Stimulated activated CD8-positive, alpha-beta memory T cell treated with anti-CD3 and anti-CD28 coated beads, Interleukin-4, amount 100 ng/mL, for 48 hours (primary cell): ENCODE measurements at regions not wholly inside any gene's neighbourhood (a gene's known extent, or its start where the extent isn't known, plus 50 kb on each side); places are given as distances from the start of the nearest gene placed in this dataset.
"Not testable (repeated sequence)": the region's sequence is repeated elsewhere in the genome, so short reads cannot be mapped to it uniquely, and the experiment has no call there.

Source experiments
- DNase-seq: peaks from one replicate; pipeline ENCODE4 v3.0.0-alpha.2; 2020

DNA sequence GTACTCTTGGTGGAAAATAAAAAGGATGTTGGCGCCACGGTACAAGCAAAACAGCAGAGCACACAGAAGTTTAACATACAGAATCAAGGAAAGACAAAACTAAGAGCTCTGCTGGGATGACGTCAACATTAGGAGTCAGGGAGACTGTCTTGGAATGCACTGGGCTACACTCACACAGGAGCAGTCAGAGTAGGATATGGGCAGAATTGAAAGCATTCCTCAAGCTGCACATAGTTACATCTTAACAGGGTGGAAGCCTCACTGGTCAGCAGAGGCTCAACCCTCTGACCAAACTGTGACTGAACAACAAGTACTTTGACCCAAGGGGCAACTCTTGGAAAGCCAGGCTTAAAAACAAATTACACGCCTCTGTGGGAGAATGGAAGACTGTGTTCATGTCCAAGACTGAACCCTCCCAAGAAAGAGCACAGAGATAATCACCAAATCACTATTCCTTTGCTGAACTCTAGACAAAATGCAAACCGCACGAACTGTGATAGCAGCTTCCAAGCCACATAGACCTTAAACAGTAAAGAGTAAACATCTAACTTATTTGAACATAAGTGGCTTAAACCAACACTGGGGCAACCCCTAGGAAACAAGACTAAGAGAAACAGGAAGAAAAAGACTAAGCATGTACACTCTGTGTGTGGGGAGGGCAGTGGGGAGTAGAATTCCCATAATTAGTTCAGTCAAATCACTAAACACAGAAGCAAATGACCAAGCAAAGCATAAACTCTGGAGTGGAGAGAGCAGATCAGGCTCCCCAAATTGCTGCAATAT lies 772.7 kb downstream of the PRELID2 start:
- DNase-seq = no peak

DNA sequence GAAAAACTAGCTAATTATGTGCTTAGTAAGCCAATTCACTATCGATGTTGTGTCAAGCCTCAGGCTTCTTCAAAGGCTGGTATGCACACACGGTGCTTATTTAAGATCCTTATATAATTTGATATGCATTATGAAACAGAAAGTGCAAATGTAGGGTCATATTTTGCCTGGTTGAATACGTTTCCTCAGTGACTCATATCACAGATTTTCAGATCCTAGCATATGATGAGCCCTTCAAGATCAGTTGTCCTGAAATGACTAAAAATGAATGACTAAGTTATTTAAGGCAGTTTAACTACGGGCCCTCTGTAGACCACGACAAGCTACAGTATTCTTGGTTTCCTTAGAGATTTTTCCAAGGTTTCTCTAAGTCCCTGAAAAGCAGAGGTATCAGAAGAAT lies 778.3 kb downstream of the PRELID2 start:
- DNase-seq = no peak

DNA sequence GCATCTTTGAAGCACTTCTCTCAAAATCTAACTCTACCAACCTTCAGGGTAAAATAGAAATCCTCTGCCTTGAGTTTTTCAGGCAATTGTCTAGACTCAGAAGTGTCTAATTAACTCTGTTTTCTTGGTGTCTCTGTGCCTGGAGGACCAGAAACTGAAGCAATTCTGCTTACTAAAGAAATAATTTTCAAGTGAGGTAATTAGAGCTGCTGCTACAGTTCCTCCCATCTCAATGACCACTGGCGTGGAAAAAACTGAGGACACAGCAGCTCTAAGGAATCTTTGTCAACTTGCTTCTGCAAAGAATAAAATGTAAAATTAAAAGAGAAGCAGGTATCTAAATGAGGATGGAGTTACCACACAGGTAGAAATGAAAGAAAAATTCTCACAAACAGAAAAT lies 785.0 kb downstream of the PRELID2 start:
- DNase-seq = no peak

DNA sequence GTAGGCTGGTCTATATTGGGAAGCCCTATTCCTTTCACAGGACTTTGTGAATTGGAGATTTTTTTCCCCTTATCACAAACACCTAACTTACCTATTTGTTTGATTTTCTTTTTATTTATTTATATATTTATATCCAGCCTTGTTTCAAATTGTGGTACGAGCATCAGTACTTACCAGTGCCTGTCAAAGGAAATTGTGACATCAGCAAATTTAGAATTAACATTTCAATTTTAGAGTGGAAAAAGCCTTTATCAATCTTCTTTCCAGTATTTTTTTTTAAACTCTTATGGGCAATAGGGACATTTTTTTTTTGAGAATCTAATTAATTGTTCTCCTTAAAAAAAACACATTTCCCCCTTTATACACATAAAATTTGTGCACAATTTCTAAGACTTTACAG lies 790.2 kb downstream of the PRELID2 start:
- no peak for DNase-seq

DNA sequence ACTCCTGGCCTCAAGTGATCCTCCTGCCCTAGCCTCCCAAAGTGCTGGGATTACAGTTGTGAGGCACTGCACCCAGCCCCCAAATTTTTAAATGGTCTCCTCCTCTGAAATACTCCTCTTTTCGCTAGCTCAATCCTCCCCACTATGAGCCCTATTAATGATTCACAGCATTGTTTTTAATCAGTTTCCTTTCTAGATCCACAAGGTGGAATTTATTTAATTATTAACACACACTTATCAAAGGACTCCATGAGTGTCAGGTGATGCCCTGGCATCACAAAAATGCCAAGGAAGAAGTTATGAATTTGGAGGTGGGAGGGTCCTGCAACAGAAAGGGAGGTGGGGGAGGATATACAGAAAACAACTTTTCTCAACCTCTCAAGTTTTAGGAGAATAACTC lies 806.5 kb downstream of the PRELID2 start:
- no peak for DNase-seq

DNA sequence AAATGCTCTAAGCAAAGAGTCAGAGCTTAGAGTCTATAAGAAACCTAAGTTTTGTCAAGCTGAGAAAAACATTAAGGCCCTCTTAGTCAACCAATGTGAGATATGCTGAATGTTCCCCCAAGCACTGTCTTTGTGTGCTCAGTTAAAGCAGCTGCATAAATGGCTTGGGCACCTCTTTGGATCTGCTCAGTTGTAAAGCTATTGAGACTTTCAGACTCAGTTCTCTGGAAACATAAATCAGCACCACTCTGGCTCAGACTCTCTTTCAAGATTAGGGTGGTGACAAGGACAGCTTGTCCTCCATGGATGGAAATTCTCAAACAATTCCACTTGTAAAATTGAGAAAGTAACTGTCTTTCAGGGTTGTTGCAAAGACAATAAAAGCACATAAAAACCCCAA lies 807.9 kb downstream of the PRELID2 start:
- DNase-seq = no peak

DNA sequence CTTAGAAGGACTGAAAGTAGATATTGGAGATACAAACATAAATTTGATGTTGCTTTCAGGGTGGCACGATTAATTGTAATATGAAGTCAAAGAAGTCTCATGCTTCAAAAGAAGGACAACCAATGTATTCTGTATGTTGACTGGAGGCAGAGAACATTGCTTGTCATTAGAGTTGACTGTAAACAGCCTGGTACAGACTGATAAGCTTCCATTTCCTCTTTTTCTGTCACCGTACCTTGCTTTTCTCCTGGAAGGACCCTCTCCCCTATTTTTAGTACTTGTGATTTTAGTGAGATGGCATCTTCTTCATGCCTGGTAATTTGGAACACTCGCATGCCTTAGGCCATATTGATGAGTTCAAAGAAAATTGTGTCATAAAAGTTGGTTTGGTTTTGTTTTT lies 809.4 kb downstream of the PRELID2 start:
- DNase-seq = no peak

DNA sequence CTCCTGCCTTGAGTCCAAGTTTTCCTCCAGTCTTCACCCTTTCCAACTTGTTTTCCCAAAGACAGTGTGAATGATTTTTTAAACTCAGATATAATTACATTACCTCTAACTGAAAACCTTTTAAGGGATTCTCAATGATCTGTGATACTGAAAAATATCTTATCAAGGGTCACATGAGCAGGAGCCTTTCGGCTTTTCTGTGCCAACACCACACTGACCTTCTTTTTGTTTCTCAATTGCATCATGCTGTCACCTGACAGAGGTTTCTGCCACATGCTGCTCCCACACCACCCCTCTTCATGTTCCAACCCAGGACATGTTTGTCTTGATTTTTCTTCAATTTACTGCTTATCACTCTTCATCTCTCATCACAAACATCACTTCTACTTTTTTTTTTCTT lies 820.0 kb downstream of the PRELID2 start:
- DNase-seq = no peak

DNA sequence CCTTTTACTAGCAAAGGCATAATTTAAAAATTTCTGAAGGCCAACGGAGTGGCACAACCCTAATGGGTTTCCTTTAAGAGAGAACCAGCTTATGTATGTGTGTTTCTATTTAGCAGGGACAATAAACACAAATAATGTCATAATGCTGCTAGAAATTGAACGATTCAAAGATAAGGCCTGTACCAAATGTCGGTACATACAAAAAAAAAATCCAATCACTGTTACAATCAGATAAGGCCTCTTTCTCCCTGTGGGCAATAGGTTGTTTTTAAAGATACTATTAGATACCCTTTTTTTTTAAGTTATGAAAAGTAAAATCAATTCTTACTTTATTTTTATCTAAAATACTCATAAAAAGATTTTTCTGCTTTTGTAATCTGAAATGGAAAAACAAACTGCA lies 821.0 kb downstream of the PRELID2 start:
- no peak for DNase-seq

DNA sequence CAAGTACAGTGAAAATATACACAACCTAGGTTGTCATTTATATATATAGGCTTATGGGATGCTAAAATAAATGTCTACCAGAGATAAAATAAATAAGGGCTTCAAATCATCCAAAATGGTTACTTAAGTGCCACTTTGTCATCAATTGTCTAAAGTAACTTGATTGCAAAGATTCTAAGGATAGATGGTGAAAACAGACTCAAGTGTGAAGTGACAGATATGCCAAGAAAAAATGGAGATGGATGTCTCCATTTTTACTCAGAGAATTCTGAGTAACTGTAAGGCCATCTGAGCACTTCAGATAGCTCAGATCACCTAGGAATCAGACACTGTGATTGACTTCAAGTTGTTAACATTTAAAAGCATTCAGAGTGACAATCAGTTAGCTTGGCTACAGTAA lies 824.3 kb downstream of the PRELID2 start:
- DNase-seq = no peak

DNA sequence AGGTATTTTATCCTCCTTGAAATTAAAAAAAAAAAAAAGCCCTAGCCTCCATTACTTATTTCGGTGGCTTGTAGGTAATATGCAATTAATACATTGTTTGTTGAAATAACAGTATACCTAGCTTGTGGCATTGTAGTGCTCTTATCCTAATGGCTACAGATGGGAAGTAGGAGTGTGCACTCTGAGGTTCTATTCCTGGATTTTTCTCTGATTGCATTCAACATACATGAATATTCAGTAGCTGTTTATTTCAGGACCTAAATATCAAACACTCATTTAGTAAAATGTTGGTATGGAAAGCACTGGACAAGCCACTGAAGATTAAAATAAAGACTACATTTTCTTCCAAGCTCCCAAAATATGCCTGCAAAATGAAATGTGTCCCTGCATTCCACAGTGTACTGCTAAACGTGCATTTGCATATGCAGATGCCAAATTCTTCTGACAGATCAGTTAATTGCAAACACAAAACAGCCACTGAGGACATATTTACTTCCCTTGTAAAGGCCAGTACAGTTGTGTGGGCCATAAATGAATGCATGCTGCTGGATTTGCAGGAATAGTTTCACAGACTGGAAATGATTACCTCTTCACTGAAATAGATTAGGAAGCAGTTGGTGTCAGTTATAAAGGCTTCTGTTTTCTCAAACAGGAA lies 826.1 kb downstream of the PRELID2 start:
- no peak for DNase-seq

DNA sequence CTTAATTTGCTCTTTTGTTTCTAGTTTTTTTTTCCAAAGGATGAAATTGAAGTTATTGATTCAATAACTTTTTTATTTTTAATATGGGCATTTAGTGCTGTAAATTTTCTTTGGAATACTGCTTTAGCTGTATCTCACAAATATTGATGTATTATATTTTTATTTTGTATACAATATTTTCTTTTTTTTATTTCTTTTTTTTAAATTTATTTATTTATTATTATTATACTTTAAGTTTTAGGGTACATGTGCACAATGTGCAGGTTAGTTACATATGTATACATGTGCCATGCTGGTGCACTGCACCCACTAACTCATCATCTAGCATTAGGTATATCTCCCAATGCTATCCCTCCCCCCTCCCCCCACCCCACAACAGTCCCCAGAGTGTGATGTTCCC lies 823.7 kb downstream of the KCTD16 start:
- DNase-seq = not testable (repeated sequence)

DNA sequence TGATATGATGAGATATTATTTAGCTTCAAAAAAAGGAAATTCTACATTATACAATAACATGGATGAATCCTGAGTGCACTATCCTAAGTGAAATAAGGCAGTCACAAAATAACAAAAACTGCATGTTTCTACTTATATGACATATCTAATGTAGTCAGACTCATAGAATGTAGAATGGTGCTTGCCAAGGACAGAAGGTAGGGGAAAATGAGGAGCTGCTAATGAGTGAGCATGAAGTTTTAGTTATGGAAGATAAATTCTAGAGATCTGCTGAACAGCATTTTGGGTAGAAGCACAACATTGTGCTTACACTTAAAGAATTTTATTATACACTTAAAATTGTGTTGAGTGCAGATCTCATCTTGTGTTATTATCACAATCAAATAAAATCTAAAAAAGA lies 812.4 kb downstream of the KCTD16 start:
- no peak for DNase-seq

DNA sequence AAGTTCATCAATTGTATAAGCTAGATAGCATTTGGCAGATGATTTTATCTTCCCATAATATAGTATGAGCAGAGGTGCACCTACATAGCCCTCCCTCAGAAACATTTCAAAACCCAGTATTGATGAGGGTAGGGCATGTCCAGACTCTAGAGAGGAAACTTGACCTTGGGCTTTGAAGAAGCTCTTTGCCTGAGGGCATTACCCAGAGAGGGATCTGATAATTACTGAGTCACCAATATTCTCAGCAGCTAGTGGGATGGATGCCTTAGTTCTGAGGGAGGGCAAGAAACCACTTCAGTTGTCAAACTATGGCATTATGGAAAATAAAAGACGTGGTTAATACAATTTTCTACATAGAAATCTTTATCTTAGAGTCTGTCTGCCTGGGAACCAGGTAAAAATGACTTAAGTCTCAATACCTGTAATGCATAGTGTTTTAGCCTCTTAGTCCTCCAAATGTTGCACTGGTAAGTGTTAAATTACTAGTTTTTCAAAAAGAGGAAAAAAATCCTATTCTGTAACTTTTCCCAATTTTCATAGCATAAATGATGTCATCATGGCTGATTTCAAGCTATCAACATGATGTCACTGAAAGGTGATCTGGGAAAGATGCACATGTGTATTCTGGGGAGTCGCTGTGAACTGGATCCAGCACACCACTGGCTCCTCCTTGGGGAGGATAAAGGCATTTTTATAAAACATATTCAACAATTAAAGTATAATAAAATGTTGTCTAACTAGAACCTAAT lies 809.0 kb downstream of the KCTD16 start:
- DNase-seq = no peak

DNA sequence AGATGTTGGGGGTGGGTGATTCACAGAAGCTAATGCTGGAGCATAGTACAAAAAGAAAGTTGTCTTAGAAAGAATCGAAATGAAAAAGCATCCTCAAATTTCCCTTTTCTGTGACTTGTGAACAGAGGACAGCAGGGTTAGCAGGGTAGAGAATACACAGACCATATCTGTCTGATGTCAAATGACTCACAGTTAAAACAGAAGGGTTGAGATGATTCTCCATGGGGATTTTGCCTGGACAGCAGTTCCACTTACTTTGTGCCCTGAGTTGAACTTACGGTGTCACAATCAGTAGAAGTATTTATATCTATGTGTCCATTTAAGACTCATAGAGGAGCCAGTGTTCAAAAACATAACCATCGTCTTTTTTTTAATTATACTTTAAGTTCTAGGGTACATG lies 801.6 kb downstream of the KCTD16 start:
- no peak for DNase-seq

DNA sequence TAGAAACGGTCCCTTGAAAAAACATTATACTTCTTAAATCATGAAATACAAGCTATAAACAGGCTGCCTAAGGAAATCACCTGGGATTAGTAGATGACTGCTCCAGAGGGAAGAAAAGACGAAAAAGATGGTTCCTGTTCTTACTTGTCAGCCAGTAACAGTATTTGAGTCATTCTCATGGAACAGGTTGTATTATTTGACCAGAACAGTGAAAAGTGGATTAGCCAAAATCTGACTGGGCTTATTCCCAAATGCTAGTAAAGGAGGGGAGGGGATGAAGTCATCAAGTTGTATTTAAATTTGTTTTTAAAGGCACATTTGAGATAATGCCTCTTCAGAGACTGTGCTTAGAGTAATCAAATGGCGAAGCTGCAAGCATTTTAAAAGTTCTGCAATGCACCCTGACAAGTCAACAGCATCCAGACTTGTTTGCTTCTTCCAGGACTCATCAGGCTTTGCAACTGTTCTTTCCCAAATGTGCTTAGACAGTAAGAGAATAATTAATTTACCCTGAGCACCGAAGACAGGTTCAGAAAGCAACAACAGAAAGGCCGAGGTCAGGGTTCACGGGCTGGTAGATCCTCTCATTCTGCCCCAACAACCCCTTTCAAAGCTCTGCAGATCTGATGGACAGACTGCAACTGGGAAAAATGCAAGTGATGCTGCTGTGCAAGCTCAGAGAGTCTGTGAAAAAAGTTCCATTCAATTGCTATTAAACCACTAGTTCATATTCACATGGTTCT lies 800.6 kb downstream of the KCTD16 start:
- no peak for DNase-seq

DNA sequence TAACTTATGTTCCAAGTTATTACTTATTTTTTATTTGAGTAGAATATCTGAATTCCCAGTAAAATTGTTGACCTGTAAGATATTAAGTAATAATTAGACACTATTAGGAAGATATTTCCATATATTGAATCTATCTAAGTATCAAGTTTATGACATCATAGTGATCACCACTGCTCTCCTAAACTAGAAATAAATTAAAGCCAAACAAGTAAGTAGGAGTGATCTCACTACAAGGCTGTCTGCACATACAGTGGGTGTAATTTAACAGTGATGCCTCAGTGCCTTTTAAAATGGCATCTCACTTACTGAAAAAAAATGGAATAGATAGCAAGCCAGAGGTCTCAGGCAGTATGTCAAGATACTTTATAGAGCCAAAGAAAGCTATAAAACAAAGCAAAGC lies 789.6 kb downstream of the KCTD16 start:
- DNase-seq = no peak

DNA sequence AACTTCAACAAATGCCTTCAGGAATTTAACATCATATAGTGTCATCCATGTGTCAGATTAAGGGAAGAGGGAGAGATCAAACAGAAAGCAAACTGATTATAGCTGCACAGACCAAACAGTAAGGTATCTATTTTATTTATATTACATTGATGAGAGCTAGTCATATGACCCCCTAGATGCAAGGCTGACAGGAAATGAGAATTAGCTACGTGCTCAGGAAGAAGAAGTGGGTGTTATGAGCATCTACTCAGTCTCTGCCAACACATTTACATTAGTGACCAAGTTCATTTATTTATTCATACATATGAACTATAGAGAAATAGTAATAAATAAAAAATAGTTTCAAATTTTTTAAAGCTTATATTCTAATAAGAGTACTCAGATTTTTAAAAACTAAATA lies 787.3 kb downstream of the KCTD16 start:
- no peak for DNase-seq

DNA sequence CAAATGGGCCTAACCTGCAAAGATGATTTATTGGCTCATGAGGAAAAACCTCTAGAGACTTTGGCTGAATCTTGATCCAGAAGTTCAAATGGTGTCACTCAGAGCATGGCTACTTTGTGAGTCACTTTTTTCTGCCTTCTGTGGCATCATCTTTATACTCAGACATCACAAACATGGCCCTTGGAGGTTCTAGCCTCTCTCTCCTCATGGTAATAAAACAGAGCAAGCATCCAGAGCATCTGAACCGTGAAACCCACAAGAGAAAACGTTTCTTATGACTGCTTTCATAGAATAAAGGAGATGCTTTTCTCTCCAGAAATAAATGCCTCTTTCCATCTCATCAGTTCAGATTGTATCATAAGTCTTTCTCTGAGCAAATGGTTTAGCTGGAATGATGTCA lies 780.3 kb downstream of the KCTD16 start:
- DNase-seq = no peak

DNA sequence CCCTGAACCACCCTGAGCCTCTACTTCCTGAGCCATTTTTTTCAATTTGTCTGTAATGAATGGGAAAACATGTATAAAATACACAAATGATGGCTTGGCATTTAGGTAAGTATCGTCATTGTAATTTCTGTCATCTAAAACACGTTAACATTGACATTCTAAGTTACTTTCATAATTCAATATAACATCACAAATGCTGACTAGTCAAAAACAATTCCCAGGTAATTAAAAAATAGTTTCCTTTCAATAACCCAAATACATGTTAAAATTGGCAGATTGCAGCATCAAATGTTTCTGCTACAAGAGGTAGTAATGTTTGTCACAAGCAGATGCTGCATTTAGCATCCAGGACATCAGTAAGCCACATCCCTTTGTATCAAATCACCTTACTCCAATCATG lies 776.4 kb downstream of the KCTD16 start:
- no peak for DNase-seq

DNA sequence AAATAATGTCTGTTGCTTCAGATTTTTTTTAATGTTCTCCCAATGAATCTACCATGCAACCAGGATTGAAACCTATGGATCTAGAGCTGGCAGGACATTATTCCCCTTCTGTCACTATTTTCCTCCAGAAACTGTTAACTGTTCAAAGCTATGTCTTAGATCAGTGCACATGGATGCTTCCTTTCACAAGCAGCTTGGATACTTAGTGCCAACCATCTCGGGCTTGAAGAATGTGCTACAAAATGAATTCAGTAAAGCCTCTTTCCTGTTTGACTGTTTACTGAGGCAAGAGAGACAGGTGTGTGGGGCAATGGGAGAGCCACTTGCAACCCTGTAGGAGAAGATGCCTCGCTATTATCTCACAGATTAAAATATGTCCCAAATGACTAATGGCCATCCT lies 774.8 kb downstream of the KCTD16 start:
- DNase-seq = no peak

DNA sequence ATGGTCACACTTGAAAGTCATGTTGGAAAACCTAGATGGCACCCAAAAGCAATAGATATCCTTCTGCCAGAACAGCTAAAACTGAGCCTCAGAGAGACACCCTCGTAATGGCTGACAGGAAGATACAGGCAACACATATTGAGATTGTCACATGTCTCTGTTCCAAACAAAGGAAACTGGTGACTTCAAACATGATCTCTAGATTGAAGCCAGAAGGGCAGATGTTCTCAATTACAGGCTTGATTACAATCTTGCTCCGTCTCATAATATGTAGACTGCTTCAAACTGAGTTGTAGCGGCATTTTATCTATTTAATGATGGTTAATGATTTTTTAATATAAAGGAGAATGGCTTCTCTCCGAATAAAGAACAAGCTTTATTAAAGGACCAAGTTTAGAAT lies 774.3 kb downstream of the KCTD16 start:
- no peak for DNase-seq

DNA sequence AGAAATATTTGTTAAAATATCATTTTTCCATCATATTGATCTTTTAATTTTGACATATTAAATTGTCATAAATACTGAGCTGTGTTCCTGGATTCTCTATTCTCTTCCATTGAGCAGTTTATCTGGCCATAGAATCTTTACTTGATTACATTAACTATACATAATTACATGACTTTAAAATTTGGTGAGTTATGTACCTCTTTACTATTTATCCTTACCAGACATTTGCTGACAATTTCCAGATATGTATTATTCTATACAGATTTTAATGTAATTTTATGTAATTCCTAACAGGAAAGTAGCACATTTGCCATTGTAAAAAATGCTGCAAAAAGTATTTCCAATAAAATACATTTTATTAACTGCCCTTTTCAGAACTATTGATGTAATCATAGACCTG lies 770.3 kb downstream of the KCTD16 start:
- no peak for DNase-seq

DNA sequence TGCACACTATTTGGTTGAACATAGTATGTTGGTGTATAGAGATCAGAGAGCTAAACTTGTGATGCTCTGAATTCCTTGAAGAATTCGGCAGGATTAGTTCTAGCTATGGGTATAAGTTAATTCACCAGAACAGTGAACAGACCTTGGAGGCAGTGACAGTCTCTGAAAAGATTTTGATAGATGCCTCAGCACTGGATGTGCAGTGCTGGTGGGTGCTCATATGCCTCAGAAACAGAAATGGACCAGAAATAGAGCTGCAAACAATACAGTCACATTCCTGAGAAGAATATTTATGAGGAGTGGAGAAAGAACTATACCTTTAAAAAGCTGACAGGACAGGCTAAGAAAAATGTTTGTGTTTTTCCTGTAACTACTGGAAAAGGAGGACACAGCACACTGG lies 747.7 kb downstream of the KCTD16 start:
- no peak for DNase-seq
